HEK293 (cell line): ENCODE measurements at regions not wholly inside any gene's neighbourhood (a gene's known extent, or its start where the extent isn't known, plus 50 kb on each side); places are given as distances from the start of the nearest gene placed in this dataset.

ENCODE experiments used
- CTCF ChIA-PET: fragments of 350-600 bp; formaldehyde crosslinking; extraction: SDS; loops from one replicate; lab custom pipeline; 2021; ENCODE audit warnings: antibody characterized with exemption; lab: Yijun Ruan, JAX
- POLR2A ChIA-PET: fragments of 300-600 bp; formaldehyde crosslinking; extraction: SDS; loops from one replicate; lab custom pipeline; 2020; ENCODE audit warnings: antibody characterized with exemption, inconsistent platforms; lab: Yijun Ruan, JAX
- H3K27ac ChIP-seq: fragments of 200-500 bp; sonication (Bioruptor generic); 2 replicates; pipeline ENCODE4 v1.5.1; 2014; ENCODE audit warnings: low read depth, low read length, control low read depth, inconsistent platforms; ENCODE audit errors: extremely low read depth
- H3K36me3 ChIP-seq, 2 experiments: fragments of 200-500 bp in 1 of 2; sonication (Bioruptor generic) in 1 of 2; 1 replicate in 1 of 2; 2 replicates in 1 of 2; pipeline ENCODE4 v1.5.1; 2014 to 2017; ENCODE audit warnings: inconsistent platforms in 2 of 2, low read length in 2 of 2; ENCODE audit not compliant: control insufficient read depth in 2 of 2, insufficient read depth in 1 of 2
- H3K4me1 ChIP-seq: fragments of 200-500 bp; sonication (Bioruptor generic); 2 replicates; pipeline ENCODE4 v1.5.1; 2014; ENCODE audit warnings: mild to moderate bottlenecking, low read length, inconsistent platforms; ENCODE audit not compliant: control insufficient read depth, insufficient read depth
- H3K4me3 ChIP-seq: 2 replicates; pipeline ENCODE4 v1.5.1; 2011; ENCODE audit warnings: low read depth, mild to moderate bottlenecking, control low read depth, low read length, moderate library complexity
- H3K9me3 ChIP-seq: fragments of 200-500 bp; sonication (Bioruptor generic); 2 replicates; pipeline ENCODE4 v1.5.1; 2014; ENCODE audit warnings: low read depth, low read length, inconsistent platforms; ENCODE audit not compliant: control insufficient read depth, insufficient read depth
- AEBP2 ChIP-seq: fragments of 450-650 bp; formaldehyde crosslinking; IDR thresholded peaks from 2 replicates; pipeline ENCODE4 v1.5.1; 2016; ENCODE audit warnings: missing biosample characterization, missing genetic modification characterization, borderline replicate concordance
- GLI2 ChIP-seq: fragments of 450-650 bp; formaldehyde crosslinking; IDR thresholded peaks from 2 replicates; pipeline ENCODE4; 2017; ENCODE audit warnings: missing biosample characterization, missing genetic modification characterization, low read depth, borderline replicate concordance
- KLF17 ChIP-seq: fragments of 450-650 bp; formaldehyde crosslinking; IDR thresholded peaks from 2 replicates; pipeline ENCODE4 v1.5.1; 2016; ENCODE audit warnings: missing biosample characterization, missing genetic modification characterization
- MYNN ChIP-seq: fragments of 450-650 bp; formaldehyde crosslinking; IDR thresholded peaks from 2 replicates; pipeline ENCODE4 v1.5.1; 2016; ENCODE audit warnings: missing biosample characterization, missing genetic modification characterization, borderline replicate concordance
- MZF1 ChIP-seq: fragments of 450-650 bp; formaldehyde crosslinking; IDR thresholded peaks from 2 replicates; pipeline ENCODE4 v1.5.1; 2017; ENCODE audit warnings: missing biosample characterization, missing genetic modification characterization, borderline replicate concordance
- ZBTB11 ChIP-seq: fragments of 450-650 bp; formaldehyde crosslinking; conservative IDR thresholded peaks from 2 replicates; pipeline ENCODE4 v1.5.1; 2016; ENCODE audit warnings: low read depth, missing biosample characterization, missing genetic modification characterization
- ZFP37 ChIP-seq: fragments of 450-650 bp; formaldehyde crosslinking; IDR thresholded peaks from 2 replicates; pipeline ENCODE4 v1.5.1; 2016; ENCODE audit warnings: missing biosample characterization, missing genetic modification characterization
- ZNF138 ChIP-seq: fragments of 450-650 bp; formaldehyde crosslinking; IDR thresholded peaks from 2 replicates; pipeline ENCODE4 v1.5.1; 2016; ENCODE audit warnings: missing biosample characterization, missing genetic modification characterization, borderline replicate concordance
- ZNF221 ChIP-seq: fragments of 450-650 bp; formaldehyde crosslinking; IDR thresholded peaks from 2 replicates; pipeline ENCODE4 v1.5.1; 2017; ENCODE audit warnings: missing biosample characterization, missing genetic modification characterization, borderline replicate concordance
- ZNF24 ChIP-seq: fragments of 450-650 bp; formaldehyde crosslinking; IDR thresholded peaks from 2 replicates; pipeline ENCODE4 v1.5.1; 2016; ENCODE audit warnings: missing biosample characterization, missing genetic modification characterization
- ZNF248 ChIP-seq: fragments of 450-650 bp; formaldehyde crosslinking; IDR thresholded peaks from 2 replicates; pipeline ENCODE4 v1.5.1; 2017; ENCODE audit warnings: missing biosample characterization, missing genetic modification characterization
- ZNF274 ChIP-seq, 2 experiments: fragments of 200-500 bp in 1 of 2; fragments of 450-650 bp in 1 of 2; sonication (Bioruptor generic) in 1 of 2; formaldehyde crosslinking in 1 of 2; IDR thresholded peaks; 2 replicates each; pipeline versions ENCODE4 v1.5.1 to v1.6.1; 2014 to 2016; ENCODE audit warnings: borderline replicate concordance in 1 of 2, inconsistent platforms in 1 of 2, low read length in 1 of 2, missing biosample characterization in 1 of 2, missing genetic modification characterization in 1 of 2
- ZNF362 ChIP-seq: fragments of 450-650 bp; formaldehyde crosslinking; IDR thresholded peaks from 2 replicates; pipeline ENCODE4 v1.5.1; 2016; ENCODE audit warnings: missing biosample characterization, missing genetic modification characterization
- ZNF514 ChIP-seq: fragments of 450-650 bp; formaldehyde crosslinking; IDR thresholded peaks from 2 replicates; pipeline ENCODE4 v1.5.1; 2016; ENCODE audit warnings: missing biosample characterization, missing genetic modification characterization
- ZNF530 ChIP-seq: fragments of 450-650 bp; formaldehyde crosslinking; IDR thresholded peaks from 2 replicates; pipeline ENCODE4 v1.5.1; 2016; ENCODE audit warnings: low read depth, missing biosample characterization, missing genetic modification characterization
- ZNF580 ChIP-seq: fragments of 450-650 bp; formaldehyde crosslinking; IDR thresholded peaks from 2 replicates; pipeline ENCODE4 v1.5.1; 2016; ENCODE audit warnings: missing biosample characterization, missing genetic modification characterization
- ZNF610 ChIP-seq: fragments of 450-650 bp; formaldehyde crosslinking; IDR thresholded peaks from 2 replicates; pipeline ENCODE4 v1.5.1; 2016; ENCODE audit warnings: missing biosample characterization, missing genetic modification characterization, borderline replicate concordance
- ZNF660 ChIP-seq: fragments of 450-650 bp; IDR thresholded peaks from 2 replicates; pipeline ENCODE4 v1.5.1; 2018; ENCODE audit warnings: missing biosample characterization, mild to moderate bottlenecking, missing genetic modification characterization
- ZSCAN23 ChIP-seq: fragments of 450-650 bp; formaldehyde crosslinking; IDR thresholded peaks from 2 replicates; pipeline ENCODE4 v1.5.1; 2016; ENCODE audit warnings: missing biosample characterization, missing genetic modification characterization

GRCh38 chr9:71594541-71594940, 173.8 kb downstream of the CEMIP2 start:
- H3K4me3 ChIP-seq = no peak overlapping the region
- no peaks in the 10 kb centered on the region for H3K36me3 ChIP-seq
- no peaks in the 10 kb centered on the region for H3K9me3 ChIP-seq
- ChIA-PET POLR2A (no interaction called here), CTCF (interaction anchor here (1.4 to 2.0 kb wide), 2 partner anchors 8 to 10 kb away, joined by 6 to 8 read pairs; no protein-coding TSS in a partner anchor)
- TF ChIP-seq KLF17 (no peak), ZNF221 (tag by site-specific recombination) (no peak), ZNF530 (no peak), MYNN (no peak), AEBP2 (tag by site-specific recombination) (no peak), ZNF580 (tag by site-specific recombination) (no peak), ZNF248 (tag by site-specific recombination) (no peak), MZF1 (tag by site-specific recombination) (no peak)
- H3K27ac ChIP-seq = no peak overlapping the region
- H3K4me1 ChIP-seq = no peaks in the 10 kb centered on the region

- Histone ChIP-seq H3K4me1 (no peaks in the 10 kb centered on the region), H3K36me3 (no peaks in the 10 kb centered on the region), H3K4me3 (no peak overlapping the region), H3K27ac (no peak overlapping the region), H3K9me3 (no peaks in the 10 kb centered on the region)
- CTCF ChIA-PET = interaction anchor here (2.0 kb wide), 1 partner anchor 10 kb away, joined by 6 read pairs; no protein-coding TSS in a partner anchor
- POLR2A ChIA-PET = no interaction called here
- TF ChIP-seq ZNF362 (tag by site-specific recombination) = no peak
- TF ChIP-seq ZNF138 = no peak
- TF ChIP-seq ZNF580 (tag by site-specific recombination) = no peak
Observed at GRCh38 chr9:71592400-71592799, 175.9 kb downstream of the CEMIP2 start.

GRCh38 chr9:71590362-71590761, 178.0 kb downstream of the CEMIP2 start:
- POLR2A ChIA-PET = no interaction called here
- no peak overlapping the region for H3K4me3 ChIP-seq
- no peak for TF ChIP-seq ZNF610 (tag by site-specific recombination)
- no peak for TF ChIP-seq ZNF24 (tag by site-specific recombination)
- TF ChIP-seq ZNF274 (IDR thresholded peaks at IDR 0.05; ENCODE audit: low read length) = no peak
- no peak for TF ChIP-seq ZNF274 (tag by site-specific recombination; IDR thresholded peaks at IDR 0.05; ENCODE audit: borderline replicate concordance)
- TF ChIP-seq ZBTB11 = no peak
- TF ChIP-seq GLI2 = no peak
- no peak for TF ChIP-seq ZFP37 (tag by site-specific recombination)
- no peak for TF ChIP-seq ZNF660 (tag by site-specific recombination)
- no peak for TF ChIP-seq ZSCAN23 (tag by site-specific recombination)
- TF ChIP-seq ZNF514 (tag by site-specific recombination) = no peak
- TF ChIP-seq, all 188 proteins: peak for 0
- CTCF ChIA-PET = no interaction called here
- no peaks in the 10 kb centered on the region for H3K36me3 ChIP-seq
- no peak overlapping the region for H3K27ac ChIP-seq
- no peaks in the 10 kb centered on the region for H3K4me1 ChIP-seq
- no peaks in the 10 kb centered on the region for H3K9me3 ChIP-seq
